ENCODE measurements at regions not wholly inside any gene's neighbourhood (a gene's known extent, or its start where the extent isn't known, plus 50 kb on each side); places are given as distances from the start of the nearest gene placed in this dataset.

DNA sequence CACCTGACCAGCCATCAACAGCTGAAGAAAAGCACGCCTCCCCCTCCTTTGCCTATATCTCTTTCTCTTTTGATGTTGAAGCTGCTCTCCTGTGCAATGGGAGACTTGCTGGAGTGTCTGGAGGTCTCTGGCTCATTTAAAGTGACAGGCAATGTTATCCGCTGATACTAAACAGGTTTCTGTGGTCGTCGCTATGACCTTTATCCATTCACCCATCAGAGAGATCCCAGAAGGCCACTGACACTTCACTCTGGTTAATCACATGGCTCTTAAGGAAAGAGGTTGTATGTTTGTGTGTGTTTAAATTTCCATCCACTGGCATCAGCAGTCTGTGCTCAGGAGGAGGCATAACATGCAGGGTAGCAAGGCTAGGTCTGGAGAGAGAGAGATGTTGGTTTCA, 277.3 kb downstream of the MTX2 start:
- no TSS peak for BruUV-seq (replicated peaks)
- POLR2A ChIA-PET: no interaction called here
- Histone ChIP-seq H3K4me1 (ENCODE audit: insufficient read depth, low read length) (no peaks in the 10 kb centered on the region), H3K4me2 (ENCODE audit: low read depth, low read length) (no peak overlapping the region), H2AFZ (ENCODE audit: low read length) (no peak overlapping the region), H4K20me1 (ENCODE audit: insufficient read depth, low read length) (no peaks in the 10 kb centered on the region), H3K27me3 (ENCODE audit: control insufficient read depth in 1 of 2, insufficient read depth in 2 of 2, low read length in 2 of 2) (no peaks in the 10 kb centered on the region), H3K9me3 (ENCODE audit: low read length) (no peaks in the 10 kb centered on the region), H3K79me2 (ENCODE audit: insufficient read depth, low read length) (no peaks in the 10 kb centered on the region), H3K36me3 (replicated peaks in 1 of 2; ENCODE audit: control insufficient read depth in 1 of 2, insufficient read depth in 2 of 2, low read length in 2 of 2) (no peaks in the 10 kb centered on the region), H3K27ac (ENCODE audit: extremely low read length, insufficient read depth, low read length) (no peak overlapping the region), H3K9ac (ENCODE audit: insufficient read depth, low read depth, low read length) (no peak overlapping the region), H3K4me3 (replicated peaks in 1 of 3; ENCODE audit: insufficient read depth in 1 of 3, low read depth in 2 of 3, low read length in 3 of 3) (no peak overlapping the region)
- FAIRE-seq (no peak), DNase-seq (ENCODE audit: low spot score) (no peak), ATAC-seq (no peak)
- WGBS (ENCODE audit: low lambda C conversion rate): 48% methylated on average over 4 of the region's 4 CpGs
- CTCF ChIA-PET (ENCODE audit: low intra/inter-chr PET ratio, low total read pairs): no interaction called here
- TF ChIP-seq STAT5B (CRISPR knock-in tag; IDR thresholded peaks at IDR 0.05): no peak
- intact Hi-C loops (cut with micrococcal nuclease; ENCODE audit: unreplicated experiment) (no loop called here), in situ Hi-C loops (cut with HindIII; ENCODE audit: extremely low pct_ligation_motif_present, low pct_unique_long_range_greater_than_20kb) (no loop called here)

DNA sequence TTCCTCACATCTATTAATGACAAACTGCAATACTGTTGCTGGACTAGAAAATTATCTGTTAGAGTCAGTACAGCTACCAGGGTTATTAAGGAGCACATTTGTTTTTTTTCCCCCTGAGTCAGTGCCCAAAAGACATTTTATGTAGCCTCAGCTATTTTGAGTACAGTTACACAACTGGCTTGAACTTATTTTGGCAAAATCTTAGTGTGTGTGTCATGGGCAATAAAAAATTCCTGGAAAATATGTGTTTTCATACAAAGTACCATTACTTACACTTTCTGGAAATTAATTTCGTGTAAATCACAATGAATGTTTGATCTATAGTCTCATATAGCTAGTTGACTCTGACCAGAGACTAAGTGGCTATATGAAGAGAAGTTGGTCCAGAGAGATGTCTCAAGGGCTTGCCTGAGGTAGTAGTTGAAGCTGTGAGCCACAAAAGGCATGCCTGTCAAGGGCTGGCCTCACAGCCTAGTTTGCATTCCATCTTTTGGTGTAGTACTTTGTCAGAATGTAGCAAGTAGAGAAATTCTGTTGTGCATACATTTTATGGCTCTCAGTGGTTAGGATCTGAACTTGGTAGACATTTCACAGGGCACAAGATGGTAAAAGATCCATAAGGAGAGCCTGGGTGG, 283.4 kb downstream of the MTX2 start:
- Histone ChIP-seq H3K4me2 (ENCODE audit: low read depth, low read length) (no peak overlapping the region), H3K36me3 (replicated peaks in 1 of 2; ENCODE audit: control insufficient read depth in 1 of 2, insufficient read depth in 2 of 2, low read length in 2 of 2) (no peaks in the 10 kb centered on the region), H3K4me3 (replicated peaks in 1 of 3; ENCODE audit: insufficient read depth in 1 of 3, low read depth in 2 of 3, low read length in 3 of 3) (no peak overlapping the region), H3K27me3 (ENCODE audit: control insufficient read depth in 1 of 2, insufficient read depth in 2 of 2, low read length in 2 of 2) (peaks cover 0 to 19% of the 10 kb centered on the region in 2 experiments; a peak in 3 of 5 replicates), H3K9me3 (ENCODE audit: low read length) (no peaks in the 10 kb centered on the region), H4K20me1 (ENCODE audit: insufficient read depth, low read length) (no peaks in the 10 kb centered on the region), H3K79me2 (ENCODE audit: insufficient read depth, low read length) (no peaks in the 10 kb centered on the region), H2AFZ (ENCODE audit: low read length) (no peak overlapping the region), H3K27ac (ENCODE audit: extremely low read length, insufficient read depth, low read length) (no peak overlapping the region), H3K4me1 (ENCODE audit: insufficient read depth, low read length) (peaks cover 10% of the 10 kb centered on the region), H3K9ac (ENCODE audit: insufficient read depth, low read depth, low read length) (no peak overlapping the region)
- intact Hi-C loops (cut with micrococcal nuclease; ENCODE audit: unreplicated experiment): no loop called here
- DNase-seq (ENCODE audit: low spot score) (no peak), ATAC-seq (no peak), FAIRE-seq (no peak)
- in situ Hi-C loops (cut with HindIII; ENCODE audit: extremely low pct_ligation_motif_present, low pct_unique_long_range_greater_than_20kb): loop anchor here (5.0 kb wide), 1 partner anchor 425 kb away; the partner anchor contains the start of gene HOXD8
- BruUV-seq (replicated peaks): no TSS peak
- CTCF ChIA-PET (ENCODE audit: low intra/inter-chr PET ratio, low total read pairs): interaction anchor here (2.3 kb wide), 1 partner anchor 425 kb away, joined by 16 read pairs; no protein-coding TSS in a partner anchor
- TF ChIP-seq, protein P1, sequence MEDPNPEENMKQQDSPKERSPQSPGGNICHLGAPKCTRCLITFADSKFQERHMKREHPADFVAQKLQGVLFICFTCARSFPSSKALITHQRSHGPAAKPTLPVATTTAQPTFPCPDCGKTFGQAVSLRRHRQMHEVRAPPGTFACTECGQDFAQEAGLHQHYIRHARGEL (CRISPR knock-in tag; IDR thresholded peaks at IDR 0.05): no peak
- no peak for TF ChIP-seq ZFP90 (CRISPR knock-in tag; IDR thresholded peaks at IDR 0.05; ENCODE audit: borderline replicate concordance)
- no peak for TF ChIP-seq ZNF317 (CRISPR knock-in tag; IDR thresholded peaks at IDR 0.05)
- TF ChIP-seq, protein P2, sequence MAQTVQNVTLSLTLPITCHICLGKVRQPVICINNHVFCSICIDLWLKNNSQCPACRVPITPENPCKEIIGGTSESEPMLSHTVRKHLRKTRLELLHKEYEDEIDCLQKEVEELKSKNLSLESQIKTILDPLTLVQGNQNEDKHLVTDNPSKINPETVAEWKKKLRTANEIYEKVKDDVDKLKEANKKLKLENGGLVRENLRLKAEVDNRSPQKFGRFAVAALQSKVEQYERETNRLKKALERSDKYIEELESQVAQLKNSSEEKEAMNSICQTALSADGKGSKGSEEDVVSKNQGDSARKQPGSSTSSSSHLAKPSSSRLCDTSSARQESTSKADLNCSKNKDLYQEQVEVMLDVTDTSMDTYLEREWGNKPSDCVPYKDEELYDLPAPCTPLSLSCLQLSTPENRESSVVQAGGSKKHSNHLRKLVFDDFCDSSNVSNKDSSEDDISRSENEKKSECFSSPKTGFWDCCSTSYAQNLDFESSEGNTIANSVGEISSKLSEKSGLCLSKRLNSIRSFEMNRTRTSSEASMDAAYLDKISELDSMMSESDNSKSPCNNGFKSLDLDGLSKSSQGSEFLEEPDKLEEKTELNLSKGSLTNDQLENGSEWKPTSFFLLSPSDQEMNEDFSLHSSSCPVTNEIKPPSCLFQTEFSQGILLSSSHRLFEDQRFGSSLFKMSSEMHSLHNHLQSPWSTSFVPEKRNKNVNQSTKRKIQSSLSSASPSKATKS (CRISPR knock-in tag; IDR thresholded peaks at IDR 0.05): no peak
- no peak for TF ChIP-seq ZNF367 (CRISPR knock-in tag; IDR thresholded peaks at IDR 0.05; ENCODE audit: borderline replicate concordance)
- POLR2A ChIA-PET: no interaction called here
- WGBS (ENCODE audit: low lambda C conversion rate): 5% methylated on average over 1 of the region's 1 CpG

All from HepG2 (cell line).